AG20443 (cell line): ENCODE measurements at regions not wholly inside any gene's neighbourhood (a gene's known extent, or its start where the extent isn't known, plus 50 kb on each side); places are given as distances from the start of the nearest gene placed in this dataset.

Source experiments
- DNase-seq: peaks from one replicate; pipeline ENCODE4 v3.0.0; 2012; ENCODE audit warnings: low spot score, mixed read lengths

- no peak for DNase-seq
Measured at GRCh38 chr1:239735111-239735510, 348.7 kb downstream of the CHRM3 start.

GRCh38 chr1:239736479-239736878 lies 350.1 kb downstream of the CHRM3 start:
- DNase-seq, result no peak

GRCh38 chr1:239739375-239739774 lies 352.3 kb upstream of the FMN2 start:
- DNase-seq, result no peak

- no peak for DNase-seq
Measured at GRCh38 chr1:239739919-239740318, 351.8 kb upstream of the FMN2 start.

- no peak for DNase-seq
Measured at GRCh38 chr1:239742416-239743109, 349.1 kb upstream of the FMN2 start.

GRCh38 chr1:239744851-239745250 lies 346.8 kb upstream of the FMN2 start:
- DNase-seq, result no peak

- no peak for DNase-seq
Measured at GRCh38 chr1:239755107-239755912, 336.4 kb upstream of the FMN2 start.

GRCh38 chr1:239757716-239758115 lies 334.0 kb upstream of the FMN2 start:
- no peak for DNase-seq

- DNase-seq, result no peak
Measured at GRCh38 chr1:239758756-239759155, 332.9 kb upstream of the FMN2 start.

GRCh38 chr1:239761509-239761908 lies 330.2 kb upstream of the FMN2 start:
- no peak for DNase-seq

- no peak for DNase-seq
Measured at GRCh38 chr1:239763850-239764249, 327.8 kb upstream of the FMN2 start.

- DNase-seq, result no peak
Measured at GRCh38 chr1:239764546-239764945, 327.1 kb upstream of the FMN2 start.

GRCh38 chr1:239765163-239765562 lies 326.5 kb upstream of the FMN2 start:
- DNase-seq, result no peak

- no peak for DNase-seq
Measured at GRCh38 chr1:239771550-239771949, 320.1 kb upstream of the FMN2 start.

- DNase-seq, result no peak
Measured at GRCh38 chr1:239772446-239772845, 319.2 kb upstream of the FMN2 start.

- DNase-seq, result no peak
Measured at GRCh38 chr1:239775466-239775865, 316.2 kb upstream of the FMN2 start.

GRCh38 chr1:239778208-239778813 lies 313.4 kb upstream of the FMN2 start:
- no peak for DNase-seq

GRCh38 chr1:239779962-239780361 lies 311.7 kb upstream of the FMN2 start:
- no peak for DNase-seq

GRCh38 chr1:239784896-239785295 lies 306.8 kb upstream of the FMN2 start:
- no peak for DNase-seq

- no peak for DNase-seq
Measured at GRCh38 chr1:239785576-239785975, 306.1 kb upstream of the FMN2 start.

- DNase-seq, result no peak
Measured at GRCh38 chr1:239786464-239786863, 305.2 kb upstream of the FMN2 start.

GRCh38 chr1:239792157-239792556 lies 299.5 kb upstream of the FMN2 start:
- DNase-seq, result no peak

GRCh38 chr1:239795304-239795703 lies 296.4 kb upstream of the FMN2 start:
- no peak for DNase-seq
